Pulmonary artery endothelial cell (primary cell): ENCODE measurements at regions not wholly inside any gene's neighbourhood (a gene's known extent, or its start where the extent isn't known, plus 50 kb on each side); places are given as distances from the start of the nearest gene placed in this dataset.
"Not testable (repeated sequence)": the region's sequence is repeated elsewhere in the genome, so short reads cannot be mapped to it uniquely, and the experiment has no call there.

Experiments
- DNase-seq: peaks from one replicate; pipeline ENCODE4 v3.0.0-alpha.2; 2011; ENCODE audit warnings: low read depth, low spot score

DNA sequence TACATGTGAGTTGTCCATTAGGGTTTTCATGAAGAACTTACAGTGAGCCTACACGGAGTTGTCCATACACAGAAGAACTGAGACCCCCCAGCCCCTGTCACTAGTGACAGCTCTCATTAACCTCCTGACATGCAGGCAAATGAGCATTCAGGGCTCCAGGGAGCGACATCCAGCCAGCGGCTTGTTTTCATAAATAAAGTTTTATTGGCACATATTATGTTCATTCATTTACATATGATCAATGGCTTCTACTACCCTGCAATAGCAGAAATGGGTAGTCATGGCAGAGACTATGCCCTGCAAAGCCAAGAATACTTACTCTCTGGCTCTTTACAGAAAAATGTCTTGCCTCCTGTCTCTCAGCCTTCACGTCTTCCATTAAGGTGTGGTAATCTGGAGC, 553.5 kb downstream of the EDEM1 start:
- DNase-seq: no peak

- no peak for DNase-seq
These were observed 562.6 kb downstream of the EDEM1 start for GRCh38 chr3:5750091-5750490.

DNA sequence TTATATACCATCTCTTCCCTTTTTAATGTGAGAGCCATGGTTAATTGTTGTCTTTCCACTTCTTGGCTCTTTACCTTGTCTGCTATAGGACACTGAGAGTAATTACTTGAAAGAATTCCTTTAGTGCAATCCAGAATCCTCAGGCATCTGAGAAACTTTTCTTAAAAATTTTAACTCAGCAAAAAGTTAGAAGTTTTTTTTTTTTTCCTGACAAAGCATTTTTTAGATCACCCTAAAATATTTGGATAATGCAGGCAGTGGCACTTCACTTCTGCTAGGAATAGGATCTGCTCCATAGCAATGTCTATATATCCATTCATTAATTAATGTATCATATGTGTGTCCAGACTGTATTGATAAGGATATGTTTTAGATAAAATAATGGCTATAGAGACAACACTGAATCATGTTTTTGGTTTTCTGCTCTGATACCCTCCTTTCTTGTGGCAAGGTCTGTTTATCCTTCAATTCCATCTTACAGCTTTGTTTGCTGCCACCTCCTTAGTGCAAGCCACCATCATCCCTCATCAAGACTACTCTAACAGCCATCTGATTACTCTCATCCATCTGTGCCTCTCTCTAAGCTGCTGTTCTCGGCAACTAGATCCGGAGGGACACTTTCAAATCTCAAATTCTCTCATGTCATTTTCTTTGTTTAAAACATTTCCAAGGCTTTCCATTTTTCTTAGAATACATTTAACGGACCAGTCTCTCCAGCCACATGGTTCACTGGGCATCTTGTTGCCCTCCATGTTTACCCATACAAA, 563.5 kb downstream of the EDEM1 start:
- no peak for DNase-seq

- DNase-seq: no peak
These were observed 567.1 kb downstream of the EDEM1 start for GRCh38 chr3:5754602-5755001.

DNA sequence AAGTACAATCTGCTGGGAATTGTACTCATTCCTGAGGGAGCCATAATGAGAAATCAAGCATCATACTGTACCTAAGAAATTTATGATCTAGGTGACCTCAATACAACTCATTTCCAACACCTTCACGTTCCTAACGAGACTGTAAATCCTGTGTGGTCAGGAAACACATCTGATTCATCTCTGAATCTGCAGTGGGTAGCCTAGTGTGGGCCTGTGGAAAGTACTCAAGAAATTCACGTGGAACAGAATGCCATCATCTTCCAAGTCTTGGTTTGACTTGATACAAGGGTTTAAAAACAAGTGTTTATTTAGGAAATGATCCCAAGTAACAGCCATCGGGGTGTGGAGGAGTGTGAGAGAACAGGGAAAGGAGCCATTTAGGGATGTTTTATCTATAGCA, 568.9 kb downstream of the EDEM1 start:
- DNase-seq: no peak

DNA sequence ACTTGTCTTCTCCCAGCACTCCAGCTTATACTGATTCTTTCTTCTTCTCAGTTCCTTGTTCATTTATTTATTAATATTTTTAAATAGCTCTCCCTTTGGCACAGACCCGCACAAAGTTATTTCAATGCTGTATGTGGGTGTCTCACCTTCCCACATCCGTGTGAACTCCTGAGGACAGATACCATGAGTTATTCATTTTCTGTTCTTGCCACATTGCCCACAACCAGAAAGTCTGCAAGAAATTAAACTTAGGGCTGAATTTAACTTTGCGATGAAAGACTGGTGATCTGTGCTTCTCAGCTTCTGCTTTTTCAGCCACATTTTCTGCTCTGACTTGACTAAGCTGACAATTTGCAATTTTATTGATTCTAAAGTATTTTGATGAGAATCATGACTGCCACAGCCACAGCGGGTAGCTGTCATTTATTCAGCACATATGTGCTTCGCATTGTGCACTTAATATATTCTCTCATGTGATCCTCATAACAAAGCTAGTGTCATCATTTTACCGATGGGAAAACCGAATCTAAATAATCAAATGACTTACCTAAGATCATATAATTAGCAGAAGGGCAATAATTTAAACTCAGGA, 569.8 kb downstream of the EDEM1 start:
- no peak for DNase-seq

- no peak for DNase-seq
These were observed 571.2 kb downstream of the EDEM1 start for GRCh38 chr3:5758699-5759098.

GRCh38 chr3:5762506-5762905, 575.0 kb downstream of the EDEM1 start:
- DNase-seq: no peak

GRCh38 chr3:5766848-5767247, 579.3 kb downstream of the EDEM1 start:
- DNase-seq: no peak

DNA sequence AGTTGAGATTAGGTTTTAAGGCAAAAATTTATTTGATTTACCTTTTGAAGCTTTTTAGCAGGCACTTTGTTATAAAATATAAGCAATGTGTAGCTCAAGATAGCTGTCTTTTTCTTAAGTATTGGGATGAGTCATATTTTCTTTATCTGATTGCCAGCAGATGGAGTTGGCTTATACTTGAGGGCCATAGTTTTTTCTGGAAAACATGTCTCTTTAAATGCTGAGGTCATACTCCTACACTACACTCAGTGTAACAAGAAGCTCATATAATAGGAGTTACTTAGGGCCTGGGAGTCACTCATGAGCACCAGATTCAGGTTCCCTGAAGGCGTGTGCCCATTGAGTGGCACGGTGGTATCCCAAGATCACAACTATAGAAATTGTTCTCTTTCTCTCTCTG, 579.8 kb downstream of the EDEM1 start:
- DNase-seq: no peak

DNA sequence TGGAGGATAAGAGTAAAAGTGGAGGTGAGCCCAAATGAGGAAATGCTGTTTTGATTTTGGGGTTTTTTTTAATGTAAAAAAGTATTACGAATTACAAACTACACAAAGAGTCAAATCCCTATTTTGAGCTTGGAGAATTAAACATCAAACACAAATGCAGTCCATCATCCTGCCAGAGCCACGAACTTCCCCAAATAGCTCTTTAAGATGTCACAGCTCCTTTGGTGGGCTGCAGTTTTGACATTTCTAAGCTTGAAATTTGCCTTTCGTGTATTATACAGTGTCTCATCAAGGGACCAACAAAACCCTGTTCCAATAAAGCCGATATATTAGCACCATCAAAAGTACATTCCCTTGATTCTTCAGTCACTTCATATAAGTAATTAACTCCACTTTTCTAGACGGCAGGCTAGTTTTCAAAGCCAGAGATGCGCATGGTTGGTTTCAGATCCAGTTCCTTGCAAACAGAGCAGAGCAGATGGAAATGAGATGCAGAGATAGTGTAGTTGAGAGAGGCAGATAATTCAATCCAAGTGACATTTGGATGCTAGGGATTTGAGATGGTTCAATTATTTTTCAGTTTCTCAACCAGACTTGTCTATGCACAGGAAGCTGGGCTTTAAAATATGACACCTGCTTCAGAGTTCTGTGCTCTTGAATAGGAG, 580.9 kb downstream of the EDEM1 start:
- no peak for DNase-seq

GRCh38 chr3:5769825-5770224, 582.3 kb downstream of the EDEM1 start:
- no peak for DNase-seq

DNA sequence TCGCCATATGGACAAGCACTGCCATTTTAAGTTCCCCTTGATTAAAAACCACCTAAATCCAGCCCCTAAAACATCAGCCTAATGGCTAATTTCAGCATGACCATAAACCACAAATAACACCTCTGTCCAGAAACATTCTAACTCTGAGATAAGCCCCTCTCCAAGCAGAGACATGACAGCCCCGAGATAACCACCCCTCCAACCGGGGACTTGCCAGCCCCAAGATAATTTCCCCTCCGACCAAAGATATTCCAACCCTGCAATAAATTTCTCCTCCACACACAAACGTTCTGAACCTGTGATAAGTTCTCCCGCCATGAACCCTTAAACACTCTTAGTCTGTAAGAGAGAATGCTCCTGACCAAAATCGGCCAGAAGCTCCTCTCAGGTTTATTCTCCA, 586.8 kb downstream of the EDEM1 start:
- no peak for DNase-seq

- DNase-seq: not testable (repeated sequence)
These were observed 587.6 kb downstream of the EDEM1 start for GRCh38 chr3:5775100-5775499.

DNA sequence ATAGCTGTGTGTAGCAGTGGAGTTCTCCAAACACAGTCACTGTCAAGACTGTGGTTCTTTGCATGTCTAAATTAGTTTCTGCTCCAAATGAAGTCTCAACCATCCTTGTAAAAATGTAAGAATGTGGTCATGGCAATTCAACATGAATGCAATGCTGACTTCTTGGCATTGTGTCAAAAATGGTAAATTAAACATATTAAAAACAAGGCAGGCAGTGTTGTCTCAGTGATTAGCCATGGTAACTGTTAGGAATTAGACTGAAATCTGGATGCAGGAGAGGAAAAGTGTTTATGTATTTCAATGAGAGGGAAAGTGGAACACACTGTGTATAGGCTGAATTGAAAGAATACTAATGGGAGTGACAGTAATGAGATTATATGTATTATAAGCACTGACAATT, 597.2 kb downstream of the EDEM1 start:
- DNase-seq: no peak

DNA sequence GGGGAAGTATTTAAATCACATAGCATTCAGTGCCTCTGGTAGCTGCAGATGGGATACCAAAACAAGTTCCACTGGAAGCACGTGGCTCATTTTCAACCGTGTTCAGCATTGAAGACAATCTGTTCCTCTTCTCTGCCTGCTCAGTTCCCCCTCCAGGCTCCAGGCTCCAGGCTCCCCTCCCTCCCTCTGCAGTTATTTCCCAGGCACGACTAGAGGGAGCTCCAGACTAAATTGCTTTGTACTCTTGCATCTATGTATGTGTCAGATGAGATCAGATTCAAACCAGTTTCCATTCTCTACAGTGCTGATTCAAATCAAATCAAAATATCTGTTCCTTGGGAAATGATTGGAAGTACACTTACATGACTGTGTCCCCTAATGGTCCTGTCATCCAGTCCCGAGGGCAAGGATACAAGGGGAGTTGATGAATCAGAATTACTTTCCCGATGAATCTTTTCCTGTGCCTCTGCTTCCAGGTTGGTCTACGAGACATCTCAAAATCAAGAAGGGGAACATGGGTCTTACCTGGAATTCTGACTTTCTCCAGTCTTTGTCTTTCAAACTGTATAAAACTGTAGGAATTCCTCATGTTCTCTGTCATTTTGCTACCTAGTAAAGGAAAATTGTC, 600.5 kb downstream of the EDEM1 start:
- no peak for DNase-seq

GRCh38 chr3:5788496-5788895, 601.0 kb downstream of the EDEM1 start:
- DNase-seq: no peak

DNA sequence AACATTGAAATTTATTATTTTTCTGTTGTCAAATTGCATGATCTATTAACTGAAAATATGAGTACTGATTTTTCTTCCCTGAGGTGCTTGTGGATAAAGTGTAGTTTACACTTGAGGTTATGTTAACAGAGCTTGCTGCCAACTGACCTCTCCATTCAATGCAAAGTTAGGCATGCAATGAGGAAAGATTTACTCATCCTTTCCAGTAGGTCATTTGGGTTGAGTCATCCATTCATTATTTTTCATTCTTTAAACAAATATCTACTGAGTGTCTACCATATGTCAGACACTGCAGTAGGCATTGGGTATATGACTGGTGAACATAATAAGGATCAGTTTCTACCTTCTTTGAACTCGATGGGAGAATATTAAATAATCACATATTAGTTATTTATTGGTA, 604.1 kb downstream of the EDEM1 start:
- no peak for DNase-seq

DNA sequence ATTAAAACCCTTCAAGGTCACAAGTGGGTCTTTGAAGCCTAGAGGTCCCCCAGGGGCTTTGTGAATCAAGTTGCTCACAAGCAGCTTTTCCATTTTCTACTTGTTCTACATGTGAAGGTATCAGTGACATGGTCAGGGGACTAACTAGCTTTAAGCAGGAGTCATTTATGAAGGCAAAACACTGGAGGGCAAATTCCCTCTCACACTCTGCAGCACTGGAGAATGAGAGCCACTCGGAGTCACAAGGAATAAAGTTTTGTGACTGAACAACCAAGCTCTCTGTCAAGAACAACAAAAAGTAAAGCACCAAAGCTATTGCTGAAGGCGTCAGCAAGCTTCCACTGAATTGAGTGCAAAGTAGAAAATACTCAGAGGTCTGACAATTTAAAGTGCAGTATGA, 609.0 kb downstream of the EDEM1 start:
- DNase-seq: no peak

GRCh38 chr3:5798809-5799208, 611.3 kb downstream of the EDEM1 start:
- no peak for DNase-seq

DNA sequence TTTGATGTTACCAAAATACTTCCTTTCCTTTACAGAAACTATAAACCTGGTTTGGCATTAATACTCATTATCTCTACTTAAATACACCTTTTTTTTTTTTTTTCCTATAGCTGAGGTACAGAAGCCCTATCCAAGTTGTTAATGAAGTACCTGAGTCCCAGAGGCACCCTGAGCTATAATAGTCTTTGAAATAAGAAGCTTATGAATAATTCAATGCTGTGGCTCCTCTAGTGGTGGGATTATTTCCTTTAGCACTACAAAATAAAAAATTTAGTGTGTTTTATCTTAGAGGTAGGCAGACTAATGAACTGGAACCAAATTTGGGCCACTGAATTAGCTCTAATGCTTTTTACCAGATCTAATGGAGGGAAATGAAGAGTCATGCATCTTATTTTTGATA, 611.9 kb downstream of the EDEM1 start:
- no peak for DNase-seq

DNA sequence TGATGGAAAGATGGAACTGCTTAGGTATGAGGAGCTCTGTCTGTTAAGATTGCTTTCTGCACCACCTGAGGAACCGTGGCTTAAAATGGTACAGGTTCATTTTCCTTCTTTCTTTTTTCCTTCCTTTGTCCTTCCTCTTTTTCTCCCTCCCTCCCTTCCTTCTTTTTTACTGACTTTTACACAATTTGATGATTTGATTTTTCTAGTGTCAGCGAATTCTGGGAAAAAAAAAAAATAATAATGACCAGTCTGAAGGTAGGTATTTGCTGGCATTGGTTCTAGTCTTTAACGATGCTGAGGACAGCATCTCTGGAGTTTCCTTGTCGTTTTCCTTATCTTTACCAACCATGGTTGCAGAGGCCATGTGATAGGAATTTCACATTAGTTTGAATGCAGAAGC, 613.5 kb downstream of the EDEM1 start:
- no peak for DNase-seq
